ENCODE measurements at regions not wholly inside any gene's neighbourhood (a gene's known extent, or its start where the extent isn't known, plus 50 kb on each side); places are given as distances from the start of the nearest gene placed in this dataset.

DNA sequence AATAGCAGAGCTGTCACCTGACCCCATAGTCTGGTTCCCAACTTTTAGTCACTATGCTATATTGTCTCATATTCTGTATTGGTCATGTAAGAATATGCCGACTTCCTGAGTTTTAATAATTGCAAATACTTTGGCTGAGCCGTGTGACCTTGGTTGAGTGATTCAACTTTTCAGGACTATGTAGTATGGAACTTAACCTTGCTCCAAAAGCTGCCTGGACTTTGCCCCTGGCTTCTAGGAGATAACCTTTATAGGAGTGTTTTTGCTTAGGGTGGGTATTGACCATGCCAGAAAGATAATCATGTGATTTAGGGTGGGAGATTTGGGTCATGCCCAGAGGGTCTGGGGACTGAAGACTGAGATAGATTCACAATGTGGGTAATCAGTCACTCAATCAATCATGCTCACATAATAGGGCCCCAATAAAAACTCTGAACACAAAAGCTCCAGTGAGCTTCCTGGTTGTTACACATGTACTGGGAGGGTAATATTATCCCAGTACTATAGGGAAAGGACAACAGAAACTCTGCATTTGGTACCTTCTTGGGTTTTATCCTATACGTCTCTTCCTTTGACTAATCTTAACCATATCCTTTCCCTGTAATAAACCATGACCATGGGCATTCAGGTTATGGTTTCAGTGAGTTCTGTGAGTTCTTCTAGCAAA, 235.6 kb downstream of the RNF152 start:
- TF ChIP-seq, protein P1, sequence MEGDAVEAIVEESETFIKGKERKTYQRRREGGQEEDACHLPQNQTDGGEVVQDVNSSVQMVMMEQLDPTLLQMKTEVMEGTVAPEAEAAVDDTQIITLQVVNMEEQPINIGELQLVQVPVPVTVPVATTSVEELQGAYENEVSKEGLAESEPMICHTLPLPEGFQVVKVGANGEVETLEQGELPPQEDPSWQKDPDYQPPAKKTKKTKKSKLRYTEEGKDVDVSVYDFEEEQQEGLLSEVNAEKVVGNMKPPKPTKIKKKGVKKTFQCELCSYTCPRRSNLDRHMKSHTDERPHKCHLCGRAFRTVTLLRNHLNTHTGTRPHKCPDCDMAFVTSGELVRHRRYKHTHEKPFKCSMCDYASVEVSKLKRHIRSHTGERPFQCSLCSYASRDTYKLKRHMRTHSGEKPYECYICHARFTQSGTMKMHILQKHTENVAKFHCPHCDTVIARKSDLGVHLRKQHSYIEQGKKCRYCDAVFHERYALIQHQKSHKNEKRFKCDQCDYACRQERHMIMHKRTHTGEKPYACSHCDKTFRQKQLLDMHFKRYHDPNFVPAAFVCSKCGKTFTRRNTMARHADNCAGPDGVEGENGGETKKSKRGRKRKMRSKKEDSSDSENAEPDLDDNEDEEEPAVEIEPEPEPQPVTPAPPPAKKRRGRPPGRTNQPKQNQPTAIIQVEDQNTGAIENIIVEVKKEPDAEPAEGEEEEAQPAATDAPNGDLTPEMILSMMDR (IDR thresholded peaks at IDR 0.05), result no peak
- TF ChIP-seq POLR2AphosphoS5 (IDR thresholded peaks at IDR 0.05; ENCODE audit: insufficient read depth in 1 of 2, low read depth in 1 of 2), result no peak

All from vagina (tissue), 2 donors.